Prostate gland (tissue), 2 donors: ENCODE measurements at regions not wholly inside any gene's neighbourhood (a gene's known extent, or its start where the extent isn't known, plus 50 kb on each side); places are given as distances from the start of the nearest gene placed in this dataset.

Experiments used
- DNase-seq: peaks from one replicate; pipeline ENCODE4 v3.0.0-alpha.2; 2019; ENCODE audit warnings: low spot score
- H3K27ac ChIP-seq, 2 donors: fragments of 200-600 bp; sonication (generic); 2 replicates each; pipeline ENCODE4 v1.5.1; 2017 to 2019
- H3K27me3 ChIP-seq: fragments of 200-600 bp; sonication (generic); replicated peaks from 2 replicates; pipeline ENCODE4 v1.5.1; 2019; ENCODE audit not compliant: insufficient read depth
- H3K36me3 ChIP-seq, 2 donors: fragments of 200-600 bp; sonication (generic); 1 replicate in 1 of 2; 2 replicates in 1 of 2; pipeline versions ENCODE4 v1.5.1 to v1.8.1; 2017 to 2019
- H3K4me1 ChIP-seq: fragments of 200-600 bp; sonication (generic); replicated peaks from 2 replicates; pipeline ENCODE4 v1.5.1; 2019
- H3K4me3 ChIP-seq, 2 donors: fragments of 200-600 bp; sonication (generic); 2 replicates each; pipeline ENCODE4 v1.5.1; 2017 to 2019
- H3K9me3 ChIP-seq: fragments of 200-600 bp; sonication (generic); 2 replicates; pipeline ENCODE4 v1.5.1; 2017
- CTCF ChIP-seq, 4 experiments: fragments of 200-600 bp in 2 of 4; fragments of 450-650 bp in 2 of 4; sonication (generic) in 2 of 4; IDR thresholded peaks; 1 replicate in 3 of 4; 2 replicates in 1 of 4; pipeline ENCODE4 v1.5.1; 2016 to 2019; ENCODE audit warnings: antibody characterized with exemption in 4 of 4, mild to moderate bottlenecking in 2 of 4, moderate library complexity in 2 of 4
- POLR2A ChIP-seq: fragments of 450-650 bp; IDR thresholded peaks from one replicate; pipeline ENCODE4 v1.6.1; 2016; ENCODE audit warnings: antibody characterized with exemption, mild to moderate bottlenecking
- POLR2AphosphoS5 ChIP-seq: sonication (generic); formaldehyde crosslinking; IDR thresholded peaks from one replicate; pipeline ENCODE4 v1.6.1; 2017; ENCODE audit warnings: antibody characterized with exemption
- WGBS: methylation state at CpG from one replicate; pipeline ENCODE4 v1.1.5; 2018; 5-methylcytosine and 5-hydroxymethylcytosine counted together
- intact Hi-C: fragments of 100-400 bp; cut with DNase I; formaldehyde crosslinking; loops from one replicate; pipeline ENCODE4 v1.14.2; 2022

DNA sequence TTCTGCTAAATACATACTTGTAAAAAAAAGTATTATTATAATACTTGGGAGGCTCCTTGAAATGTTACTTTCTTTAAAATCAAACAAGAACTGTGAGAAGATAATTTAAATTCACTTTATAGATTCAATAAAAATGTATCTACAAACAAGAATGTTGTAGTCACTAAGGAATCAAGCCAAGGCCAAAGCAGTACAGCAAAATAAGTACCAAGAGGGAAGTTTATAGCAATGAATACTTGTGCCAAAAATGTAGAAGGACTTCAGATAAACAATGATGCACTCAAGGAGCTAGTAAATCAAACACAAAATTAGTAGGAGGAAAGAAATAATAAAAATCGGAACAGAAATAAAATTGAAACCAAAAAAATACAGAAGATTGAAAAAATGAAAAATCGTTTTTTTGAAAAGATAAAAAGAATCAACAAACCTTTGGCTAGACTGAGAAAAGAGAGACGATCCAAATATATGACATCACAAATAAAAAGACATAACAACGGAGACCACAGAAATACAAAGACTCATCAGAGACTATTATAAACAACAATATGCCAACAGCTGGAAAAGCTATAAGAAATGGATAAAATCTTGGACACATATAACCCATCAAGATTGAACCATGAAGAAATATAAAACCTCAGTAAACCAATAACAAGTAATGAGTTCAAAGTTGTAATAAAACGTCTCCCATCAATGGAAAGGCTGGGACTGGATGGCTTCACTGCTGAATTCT, 286.0 kb upstream of the TMEM229A start:
- no peak overlapping the region for H3K27ac ChIP-seq
- intact Hi-C loops, result no loop called here
- H3K36me3 ChIP-seq, result no peaks in the 10 kb centered on the region
- TF ChIP-seq POLR2A (no peak), POLR2AphosphoS5 (no peak), CTCF (IDR thresholded peaks at IDR 0.05) (no peak)
- H3K9me3 ChIP-seq, result no peaks in the 10 kb centered on the region
- WGBS, result 29% methylated on average over 5 of the region's 5 CpGs
- no peaks in the 10 kb centered on the region for H3K4me1 ChIP-seq
- no peak overlapping the region for H3K4me3 ChIP-seq
- DNase-seq, result no peak
- H3K27me3 ChIP-seq, result no peaks in the 10 kb centered on the region

DNA sequence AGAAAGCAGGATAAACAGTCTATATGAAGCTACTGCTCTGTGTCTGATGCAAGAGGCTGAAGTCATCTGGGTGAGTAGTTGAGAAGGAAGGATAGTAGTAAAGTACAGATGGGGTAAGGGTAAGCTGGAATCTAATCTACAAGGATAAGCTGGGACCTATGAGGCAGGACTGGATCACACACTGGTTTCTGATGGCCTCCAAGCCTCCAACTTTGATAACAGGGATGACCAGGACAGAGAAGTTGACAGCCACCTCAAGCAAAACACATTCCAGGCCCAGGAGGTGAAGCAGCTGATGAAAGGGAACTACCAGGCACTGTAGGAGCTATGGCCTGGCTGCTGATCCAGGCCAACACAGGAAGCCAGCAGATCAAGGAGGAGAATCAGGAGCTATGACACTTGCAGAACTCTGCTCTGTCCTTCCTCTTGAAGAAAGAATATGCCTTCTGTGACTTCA, 278.1 kb upstream of the TMEM229A start:
- no peak for TF ChIP-seq POLR2A
- TF ChIP-seq CTCF (IDR thresholded peaks at IDR 0.05), result no peak
- TF ChIP-seq POLR2AphosphoS5, result no peak
- Histone ChIP-seq H3K4me1 (no peaks in the 10 kb centered on the region), H3K9me3 (no peaks in the 10 kb centered on the region), H3K36me3 (no peaks in the 10 kb centered on the region), H3K27me3 (no peaks in the 10 kb centered on the region), H3K4me3 (no peak overlapping the region), H3K27ac (no peak overlapping the region)
- DNase-seq, result no peak
- intact Hi-C loops, result no loop called here

- H3K4me3 ChIP-seq, result no peak overlapping the region
- H3K9me3 ChIP-seq, result no peaks in the 10 kb centered on the region
- DNase-seq, result no peak
- H3K4me1 ChIP-seq, result no peaks in the 10 kb centered on the region
- no peaks in the 10 kb centered on the region for H3K36me3 ChIP-seq
- H3K27me3 ChIP-seq, result no peaks in the 10 kb centered on the region
- no peak for TF ChIP-seq CTCF (IDR thresholded peaks at IDR 0.05)
- no peak for TF ChIP-seq POLR2A
- TF ChIP-seq POLR2AphosphoS5, result no peak
- intact Hi-C loops, result no loop called here
- H3K27ac ChIP-seq, result no peak overlapping the region
These were observed 275.5 kb upstream of the TMEM229A start for GRCh38 chr7:124308384-124308783.

DNA sequence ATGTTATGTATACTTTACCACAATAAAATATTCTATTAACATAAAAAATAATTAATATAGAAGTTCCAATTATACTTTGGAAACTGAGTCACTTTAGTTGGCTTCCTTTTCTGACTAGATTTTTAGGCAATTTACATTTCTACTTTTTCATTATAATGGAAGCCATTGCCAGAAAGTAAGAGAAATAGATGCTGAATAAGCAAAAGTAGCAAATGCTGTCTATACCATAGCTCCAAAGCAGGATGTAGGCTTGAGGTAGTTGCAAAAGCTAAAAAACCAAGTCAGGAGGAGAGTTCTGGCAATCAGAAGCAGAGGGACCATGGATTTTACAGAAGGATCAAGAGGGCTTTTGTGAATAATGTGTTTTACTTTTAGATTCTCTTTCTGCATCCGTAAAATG, 262.4 kb upstream of the TMEM229A start:
- no peaks in the 10 kb centered on the region for H3K27me3 ChIP-seq
- 93% methylated on average over 1 of the region's 1 CpG for WGBS
- intact Hi-C loops, result no loop called here
- no peak for DNase-seq
- H3K4me1 ChIP-seq, result no peaks in the 10 kb centered on the region
- H3K36me3 ChIP-seq, result no peaks in the 10 kb centered on the region
- H3K9me3 ChIP-seq, result no peaks in the 10 kb centered on the region
- H3K4me3 ChIP-seq, result no peak overlapping the region
- TF ChIP-seq POLR2AphosphoS5 (no peak), POLR2A (no peak), CTCF (IDR thresholded peaks at IDR 0.05) (no peak)
- no peak overlapping the region for H3K27ac ChIP-seq

GRCh38 chr7:124284937-124285336, 252.1 kb upstream of the TMEM229A start:
- no peaks in the 10 kb centered on the region for H3K36me3 ChIP-seq
- intact Hi-C loops, result no loop called here
- no peaks in the 10 kb centered on the region for H3K27me3 ChIP-seq
- no peak overlapping the region for H3K4me3 ChIP-seq
- no peak overlapping the region for H3K27ac ChIP-seq
- WGBS, result 39% methylated on average over 1 of the region's 1 CpG
- no peak for DNase-seq
- H3K4me1 ChIP-seq, result no peaks in the 10 kb centered on the region
- no peaks in the 10 kb centered on the region for H3K9me3 ChIP-seq
- TF ChIP-seq POLR2A, result no peak
- TF ChIP-seq CTCF (IDR thresholded peaks at IDR 0.05), result no peak
- TF ChIP-seq POLR2AphosphoS5, result no peak
